NB4 (cell line): ENCODE measurements at regions not wholly inside any gene's neighbourhood (a gene's known extent, or its start where the extent isn't known, plus 50 kb on each side); places are given as distances from the start of the nearest gene placed in this dataset.

Source experiments
- CTCF ChIP-seq: IDR thresholded peaks from one replicate; pipeline ENCODE4 v1.5.1; 2012; ENCODE audit warnings: low read depth, low read length
- MAX ChIP-seq: IDR thresholded peaks from 2 replicates; pipeline ENCODE4 v1.6.1; 2011; ENCODE audit warnings: low read depth, low read length
- MYC ChIP-seq: IDR thresholded peaks from 2 replicates; pipeline ENCODE4 v1.6.1; 2011; ENCODE audit warnings: low read depth, low read length
- POLR2A ChIP-seq: IDR thresholded peaks from 2 replicates; pipeline ENCODE4 v1.6.1; 2011; ENCODE audit warnings: mild to moderate bottlenecking; ENCODE audit not compliant: insufficient read length; ENCODE audit errors: extremely low read depth

GRCh38 chr5:143560378-143560777 lies 156.9 kb upstream of the NR3C1 start:
- TF ChIP-seq CTCF (no peak), MYC (no peak), POLR2A (no peak), MAX (no peak)
